GM12878 (cell line): ENCODE measurements at regions not wholly inside any gene's neighbourhood (a gene's known extent, or its start where the extent isn't known, plus 50 kb on each side); places are given as distances from the start of the nearest gene placed in this dataset.
A peak's percentile ranks its signal among the peaks of the same experiment; 100 is the strongest.

ENCODE experiments used
- ATAC-seq: fragments of 200-7000 bp; cut with Tn5 transposase; 3 replicates; pipeline ENCODE4 v1.9.1; 2020; ENCODE audit warnings: mild to moderate bottlenecking, moderate library complexity
- BruUV-seq: library from RNA; stranded (reverse); fragments of 400-500 nt; replicated peaks from 2 replicates; lab custom pipeline; 2021; lab: Mats Ljungman, UMichigan
- CTCF ChIA-PET: fragments of 300-600 bp; sonication (Branson Sonifier 250); formaldehyde crosslinking; extraction: SDS; loops from one replicate; lab custom pipeline; 2021; ENCODE audit warnings: inconsistent platforms; lab: Yijun Ruan, JAX
- POLR2A ChIA-PET: fragments of 350-600 bp; formaldehyde crosslinking; extraction: SDS; loops from one replicate; lab custom pipeline; 2021; ENCODE audit warnings: inconsistent platforms; lab: Charles Lee
- RAD21 ChIA-PET: fragments of 300-600 bp; sonication (Branson Sonifier 250); formaldehyde crosslinking; loops from one replicate; lab custom pipeline; 2023; ENCODE audit warnings: antibody characterized with exemption; ENCODE audit not compliant: unreplicated experiment; lab: Charles Lee
- SMC1A ChIA-PET: fragments of 300-600 bp; sonication (Branson Sonifier 250); formaldehyde crosslinking; loops from one replicate; lab custom pipeline; 2023; ENCODE audit not compliant: unreplicated experiment, uncharacterized antibody; lab: Charles Lee
- DNase-seq: peaks from one replicate; pipeline ENCODE4 v3.0.0-alpha.2; 2011; ENCODE audit warnings: low read depth, low spot score
- FAIRE-seq: peaks from 3 replicates; lab custom pipeline; 2011; peaks lifted over from hg19 to GRCh38; lab: Jason Lieb, UNC
- H2AFZ ChIP-seq: 2 replicates; pipeline ENCODE4 v1.6.0; 2011; ENCODE audit warnings: low read depth, low read length, control low read depth; ENCODE audit not compliant: control insufficient read depth
- H3K27ac ChIP-seq: 2 replicates; pipeline ENCODE4 v1.5.1; 2011; ENCODE audit warnings: control low read depth; ENCODE audit not compliant: control insufficient read depth, insufficient read depth
- H3K27me3 ChIP-seq, 2 experiments: replicated peaks in 1 of 2; 2 replicates each; pipeline versions ENCODE4 v1.6.0 to v1.6.1; 2011; ENCODE audit warnings: low read length in 1 of 2; ENCODE audit not compliant: control insufficient read depth in 2 of 2, insufficient read depth in 2 of 2
- H3K36me3 ChIP-seq, 2 experiments: 2 replicates each; pipeline ENCODE4 v1.5.1; 2011; ENCODE audit warnings: low read length in 1 of 2; ENCODE audit not compliant: control insufficient read depth in 2 of 2, insufficient read depth in 2 of 2
- H3K4me1 ChIP-seq: 2 replicates; pipeline ENCODE4 v1.6.1; 2011; ENCODE audit warnings: mild to moderate bottlenecking, low read length, moderate library complexity, mixed read lengths; ENCODE audit not compliant: control insufficient read depth, insufficient read depth
- H3K4me2 ChIP-seq: 2 replicates; pipeline ENCODE4 v1.6.0; 2011; ENCODE audit warnings: control low read depth; ENCODE audit not compliant: control insufficient read depth, insufficient read depth
- H3K4me3 ChIP-seq: fragments of 200-600 bp; sonication (generic); 2 replicates; pipeline ENCODE4 v1.5.1; 2016
- H3K79me2 ChIP-seq: 2 replicates; pipeline ENCODE4 v1.6.0; 2011; ENCODE audit warnings: low read length; ENCODE audit not compliant: control insufficient read depth, insufficient read depth
- H3K9ac ChIP-seq: 2 replicates; pipeline ENCODE4 v1.8.0; 2011; ENCODE audit warnings: low read length, control low read depth, mixed read lengths; ENCODE audit not compliant: control insufficient read depth, insufficient read depth
- H3K9me3 ChIP-seq: replicated peaks from 3 replicates; pipeline ENCODE4 v1.5.1; 2011; ENCODE audit warnings: mild to moderate bottlenecking, low read length; ENCODE audit not compliant: control insufficient read depth, insufficient read depth
- H4K20me1 ChIP-seq: 2 replicates; pipeline ENCODE4 v1.6.0; 2011; ENCODE audit not compliant: control insufficient read depth, insufficient read depth
- BCL3 ChIP-seq: IDR thresholded peaks from 2 replicates; pipeline ENCODE4 v1.6.1; 2011; ENCODE audit warnings: borderline replicate concordance, low read depth, mild to moderate bottlenecking, moderate library complexity, low read length; ENCODE audit not compliant: insufficient read depth, poor library complexity, severe bottlenecking
- CHD2 ChIP-seq: IDR thresholded peaks from 2 replicates; pipeline ENCODE4 v1.6.1; 2011; ENCODE audit warnings: low read depth, low read length, improper control_type of control experiment, borderline replicate concordance
- EZH2 ChIP-seq: IDR thresholded peaks from 2 replicates; pipeline ENCODE4 v1.6.1; 2012; ENCODE audit warnings: low read depth, mild to moderate bottlenecking, control low read depth, inconsistent platforms, low read length, borderline replicate concordance; ENCODE audit not compliant: control insufficient read depth
- GATAD2B ChIP-seq: fragments of 450-650 bp; conservative IDR thresholded peaks from 2 replicates; pipeline ENCODE4 v1.6.1; 2017; ENCODE audit warnings: low read depth, mild to moderate bottlenecking, moderate library complexity
- IRF4 ChIP-seq: IDR thresholded peaks from 2 replicates; pipeline ENCODE4 v1.6.1; 2011; ENCODE audit warnings: low read depth, low read length
- JUNB ChIP-seq: IDR thresholded peaks from 2 replicates; pipeline ENCODE4 v1.6.1; 2016; ENCODE audit warnings: antibody characterized with exemption, mild to moderate bottlenecking
- NFXL1 ChIP-seq: fragments of 450-650 bp; IDR thresholded peaks from 2 replicates; pipeline ENCODE4 v1.6.1; 2017; ENCODE audit warnings: antibody characterized with exemption, mild to moderate bottlenecking, borderline replicate concordance
- NR2C1 ChIP-seq: fragments of 450-650 bp; IDR thresholded peaks from 2 replicates; pipeline ENCODE4 v1.6.1; 2017; ENCODE audit warnings: antibody characterized with exemption, mild to moderate bottlenecking, moderate library complexity
- PBX3 ChIP-seq: IDR thresholded peaks from 2 replicates; pipeline ENCODE4 v1.6.1; 2011; ENCODE audit warnings: mild to moderate bottlenecking, low read depth, low read length, moderate library complexity; ENCODE audit not compliant: insufficient replicate concordance
- POLR2A ChIP-seq: IDR thresholded peaks from 2 replicates; pipeline ENCODE4 v1.6.1; 2011; ENCODE audit warnings: low read depth, mild to moderate bottlenecking, low read length
- SMAD5 ChIP-seq: IDR thresholded peaks from 2 replicates; pipeline ENCODE4 v1.6.1; 2016; ENCODE audit warnings: antibody characterized with exemption, low read depth
- SUZ12 ChIP-seq: fragments of 200-600 bp; sonication (generic); IDR thresholded peaks from one replicate; pipeline ENCODE4 v1.6.1; 2018; ENCODE audit warnings: antibody characterized with exemption, mild to moderate bottlenecking; ENCODE audit not compliant: unreplicated experiment
- USF1 ChIP-seq: IDR thresholded peaks from 2 replicates; pipeline ENCODE4 v1.6.1; 2011; ENCODE audit warnings: borderline replicate concordance, low read depth, mild to moderate bottlenecking, moderate library complexity, mixed read lengths, low read length; ENCODE audit not compliant: insufficient read depth; ENCODE audit errors: extremely low read length
- ZBTB4 ChIP-seq: fragments of 450-650 bp; formaldehyde crosslinking; IDR thresholded peaks from 2 replicates; pipeline ENCODE4 v1.4.0; 2022; ENCODE audit warnings: mild to moderate bottlenecking, moderate library complexity
- ZNF207 ChIP-seq: fragments of 450-650 bp; IDR thresholded peaks from 2 replicates; pipeline ENCODE4 v1.6.1; 2014; ENCODE audit warnings: antibody characterized with exemption, mild to moderate bottlenecking, borderline replicate concordance
- WGBS: methylation state at CpG from one replicate; pipeline ENCODE4 v1.1.6; 2016; ENCODE audit warnings: low lambda C conversion rate; ENCODE audit not compliant: insufficient replicate concordance, insufficient coverage; ENCODE audit errors: missing lambda C conversion rate; 5-methylcytosine and 5-hydroxymethylcytosine counted together
- in situ Hi-C: fragments of 300-500 bp; cut with MboI; formaldehyde crosslinking; loops from 9 replicates; pipeline ENCODE4 v1.14.3; 2018; ENCODE audit warnings: mixed read lengths
- intact Hi-C: fragments of 100-400 bp; cut with micrococcal nuclease; formaldehyde crosslinking; loops from one replicate; pipeline ENCODE4 v1.14.2; 2022; ENCODE audit not compliant: unreplicated experiment

- RAD21 ChIA-PET: no interaction called here
- POLR2A ChIA-PET: no interaction called here
These were observed 732.1 kb upstream of the POT1 start for GRCh38 chr7:125661677-125662076.

More at GRCh38 chr7:125661677-125662076, 732.1 kb upstream of the POT1 start:
- no peaks in the 10 kb centered on the region for H4K20me1 ChIP-seq
- ChIA-PET SMC1A (no interaction called here), CTCF (no interaction called here)
- in situ Hi-C loops: no loop called here
- ATAC-seq (peak; percentile 42), DNase-seq (no peak)
- no peaks in the 10 kb centered on the region for H3K4me1 ChIP-seq
- no peaks in the 10 kb centered on the region for H3K79me2 ChIP-seq
- H3K9ac ChIP-seq: no peak overlapping the region
- H3K27ac ChIP-seq: no peak overlapping the region
- TF ChIP-seq SUZ12 (no peak), ZBTB4 (no peak), GATAD2B (no peak), NFXL1 (no peak), USF1 (no peak), EZH2 (no peak), SMAD5 (no peak), IRF4 (no peak), CHD2 (no peak), BCL3 (no peak), POLR2A (no peak), ZNF207 (no peak), PBX3 (no peak), JUNB (no peak), NR2C1 (no peak)
- TF ChIP-seq, all 136 proteins: peak for 0
- intact Hi-C loops: no loop called here
- no peaks in the 10 kb centered on the region for H3K36me3 ChIP-seq
- BruUV-seq: no TSS peak
- no peaks in the 10 kb centered on the region for H3K27me3 ChIP-seq
- no peak overlapping the region for H3K4me2 ChIP-seq
- H2AFZ ChIP-seq: no peak overlapping the region
- WGBS: 14% methylated on average over 3 of the region's 3 CpGs
- H3K9me3 ChIP-seq: no peaks in the 10 kb centered on the region; the same call in 2 of the 3 replicates
- no peak overlapping the region for H3K4me3 ChIP-seq
- FAIRE-seq: no peak
